Jurkat, Clone E6-1 (cell line): ENCODE measurements at regions not wholly inside any gene's neighbourhood (a gene's known extent, or its start where the extent isn't known, plus 50 kb on each side); places are given as distances from the start of the nearest gene placed in this dataset.
"Not testable (repeated sequence)": the region's sequence is repeated elsewhere in the genome, so short reads cannot be mapped to it uniquely, and the experiment has no call there.

Experiments
- DNase-seq: peaks from one replicate; pipeline ENCODE4 v3.0.0-alpha.2; 2011; ENCODE audit warnings: low read depth, low spot score
- H3K4me3 ChIP-seq: 2 replicates; pipeline ENCODE4 v1.5.1; 2011; ENCODE audit warnings: mild to moderate bottlenecking, low read length, control low read depth, moderate library complexity

GRCh38 chr13:73187106-73187505 lies 128.3 kb downstream of the KLF5 start:
- DNase-seq: no peak
- no peak overlapping the region for H3K4me3 ChIP-seq

- H3K4me3 ChIP-seq: no peak overlapping the region
- no peak for DNase-seq
These were observed 121.0 kb downstream of the KLF5 start for GRCh38 chr13:73179650-73180274.

DNA sequence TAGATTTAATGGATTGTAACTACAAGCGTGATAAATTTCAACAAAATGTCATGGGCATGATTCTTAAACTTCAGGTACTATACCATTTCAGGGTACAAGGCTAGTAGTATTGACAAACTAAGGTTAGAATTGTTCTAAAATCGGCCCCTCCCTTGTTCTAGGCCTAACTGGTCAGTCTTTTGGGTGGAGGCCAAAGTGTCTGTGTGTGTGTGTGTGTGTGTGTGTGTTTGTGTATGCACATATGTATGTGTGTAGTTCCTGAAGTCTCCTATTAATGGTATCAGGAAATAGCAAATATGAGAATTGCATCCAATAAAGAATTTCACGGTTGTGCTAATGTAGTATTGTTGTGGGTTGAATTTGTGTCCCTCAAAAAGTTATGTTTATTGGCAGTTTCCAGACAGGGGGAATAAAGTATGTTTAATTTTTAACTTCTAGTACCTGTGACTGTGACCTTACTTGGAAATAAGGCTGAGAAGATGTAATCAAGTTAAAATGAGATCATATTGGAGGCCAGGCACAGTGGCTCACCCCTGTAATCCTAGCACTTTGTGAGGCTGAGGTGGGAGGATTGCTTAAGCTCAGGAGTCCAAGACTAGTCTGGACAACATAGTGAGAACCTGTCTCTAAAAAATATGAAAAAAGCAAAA lies 119.2 kb downstream of the KLF5 start:
- DNase-seq: no peak
- no peak overlapping the region for H3K4me3 ChIP-seq

DNA sequence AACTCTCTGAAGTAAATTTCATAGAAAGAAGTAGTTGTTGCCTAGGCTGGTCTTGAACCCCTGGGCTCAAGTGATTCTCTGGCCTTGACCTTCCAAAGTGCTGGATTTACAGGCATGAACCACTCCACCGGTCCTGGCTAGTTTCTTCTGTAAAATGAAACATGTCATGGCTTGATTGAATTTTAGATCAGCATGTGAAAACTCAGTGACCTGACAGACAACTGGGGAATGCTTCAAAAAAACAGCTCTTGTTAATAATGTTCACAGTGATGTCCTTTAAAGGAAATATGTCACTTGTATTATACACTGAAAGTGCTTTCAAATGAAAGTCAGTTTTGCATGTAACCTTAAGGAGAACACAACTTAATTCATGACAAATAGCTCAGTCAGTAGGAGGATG lies 118.2 kb downstream of the KLF5 start:
- no peak for DNase-seq
- H3K4me3 ChIP-seq: no peak overlapping the region

DNA sequence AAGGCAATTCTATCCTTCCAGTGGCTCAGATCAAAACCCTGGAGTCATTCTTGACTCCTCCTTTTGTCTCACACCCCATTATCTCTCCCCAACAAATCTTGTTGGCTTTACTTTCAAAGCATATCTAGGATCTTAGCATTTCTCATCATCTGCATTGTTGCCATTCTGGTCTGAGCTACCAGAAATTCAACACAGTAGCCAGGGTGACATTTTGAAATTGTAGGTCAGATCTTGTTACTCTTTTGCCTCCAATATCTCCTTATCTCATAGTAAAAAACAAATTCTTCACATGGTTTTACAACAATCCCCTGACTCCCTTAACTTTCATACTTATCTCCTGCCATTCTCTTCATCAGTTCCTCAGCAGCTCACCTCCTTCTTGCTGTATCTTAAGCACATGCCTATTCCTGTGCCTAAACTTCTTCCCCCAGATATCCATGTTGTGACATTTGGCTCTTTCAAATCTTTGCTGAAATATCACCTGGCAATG lies 115.8 kb downstream of the KLF5 start:
- no peak for DNase-seq
- no peak overlapping the region for H3K4me3 ChIP-seq

GRCh38 chr13:73173279-73173811 lies 114.5 kb downstream of the KLF5 start:
- no peak for DNase-seq
- H3K4me3 ChIP-seq: no peak overlapping the region

DNA sequence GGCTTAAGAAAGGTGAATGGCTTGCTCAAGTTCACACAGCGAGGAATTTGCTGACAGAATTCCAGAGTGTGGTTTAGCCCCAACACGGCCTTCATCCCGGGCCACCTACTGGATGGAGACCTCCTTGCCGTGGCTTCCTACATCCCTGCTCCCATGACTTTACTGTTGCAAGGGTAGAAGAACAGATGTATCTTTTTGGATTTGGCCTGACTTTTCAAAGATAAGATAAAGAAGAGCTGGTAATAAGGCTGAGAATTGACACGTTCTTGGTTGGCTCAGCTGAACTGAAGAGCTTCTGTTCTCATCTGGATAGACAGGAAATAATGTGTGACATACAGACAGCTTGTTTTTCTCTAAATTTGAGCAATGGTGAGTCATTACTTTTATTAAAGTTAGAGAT lies 113.1 kb downstream of the KLF5 start:
- no peak overlapping the region for H3K4me3 ChIP-seq

GRCh38 chr13:73171271-73171682 lies 112.5 kb downstream of the KLF5 start:
- no peak for DNase-seq
- H3K4me3 ChIP-seq: no peak overlapping the region

More for the DNA sequence above, 113.1 kb downstream of the KLF5 start:
- DNase-seq: no peak

- no peak overlapping the region for H3K4me3 ChIP-seq
These were observed 111.2 kb downstream of the KLF5 start for GRCh38 chr13:73169971-73170370.

GRCh38 chr13:73168953-73169401 lies 110.2 kb downstream of the KLF5 start:
- H3K4me3 ChIP-seq: no peak overlapping the region
- DNase-seq: no peak

More at GRCh38 chr13:73169971-73170370, 111.2 kb downstream of the KLF5 start:
- DNase-seq: no peak

DNA sequence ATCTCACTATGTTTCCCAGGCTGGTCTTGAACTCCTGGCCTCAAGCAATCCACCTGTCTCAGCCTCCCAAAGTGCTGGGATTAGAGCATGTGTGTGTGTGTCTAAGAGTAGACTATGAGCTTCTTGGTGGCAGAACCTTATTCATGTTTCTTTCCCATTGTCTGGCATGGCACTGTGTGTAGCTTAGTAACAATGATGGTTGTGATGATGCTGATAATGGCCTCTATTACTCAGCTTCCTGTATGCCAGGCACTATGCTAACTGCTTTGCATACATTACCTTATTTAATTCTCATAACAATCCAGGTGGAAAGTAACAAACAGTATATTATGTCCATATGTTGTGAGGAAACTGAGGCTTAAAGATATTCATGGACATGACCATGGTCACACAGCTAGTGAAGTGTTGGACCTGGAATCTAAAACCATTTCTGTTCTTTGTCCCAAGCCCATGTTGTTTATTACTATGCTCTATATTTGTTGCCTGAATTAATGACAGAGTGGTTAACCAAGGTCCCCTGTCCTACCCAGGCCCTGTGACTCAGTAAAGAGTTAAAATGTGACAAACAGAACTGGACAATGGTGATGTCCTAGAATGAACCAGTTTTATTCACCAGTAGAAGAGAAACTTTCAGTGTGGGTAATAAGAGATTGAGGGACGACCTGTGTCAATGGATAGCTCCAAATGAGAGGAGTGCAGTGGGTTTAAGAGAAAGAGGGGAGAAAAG lies 109.6 kb downstream of the KLF5 start:
- DNase-seq: no peak

GRCh38 chr13:73167028-73167820 lies 108.4 kb downstream of the KLF5 start:
- H3K4me3 ChIP-seq: no peak overlapping the region
- DNase-seq: no peak

More for the DNA sequence above, 109.6 kb downstream of the KLF5 start:
- H3K4me3 ChIP-seq: no peak overlapping the region

- no peak overlapping the region for H3K4me3 ChIP-seq
These were observed 107.4 kb downstream of the KLF5 start for GRCh38 chr13:73166204-73166603.

GRCh38 chr13:73162912-73163911 lies 104.4 kb downstream of the KLF5 start:
- DNase-seq: no peak
- H3K4me3 ChIP-seq: no peak overlapping the region

More at GRCh38 chr13:73166204-73166603, 107.4 kb downstream of the KLF5 start:
- DNase-seq: no peak

- not testable (repeated sequence) for DNase-seq
These were observed 101.7 kb downstream of the KLF5 start for GRCh38 chr13:73160371-73161031.

GRCh38 chr13:73158851-73159250 lies 100.0 kb downstream of the KLF5 start:
- H3K4me3 ChIP-seq: no peak overlapping the region
- no peak for DNase-seq

More at GRCh38 chr13:73160371-73161031, 101.7 kb downstream of the KLF5 start:
- not testable (repeated sequence) for H3K4me3 ChIP-seq

- DNase-seq: no peak
- H3K4me3 ChIP-seq: no peak overlapping the region
These were observed 98.2 kb downstream of the KLF5 start for GRCh38 chr13:73157031-73157430.
